HepG2 (cell line): ENCODE measurements at regions not wholly inside any gene's neighbourhood (a gene's known extent, or its start where the extent isn't known, plus 50 kb on each side); places are given as distances from the start of the nearest gene placed in this dataset.

Source experiments
- MTF1 ChIP-seq: sonication (generic); formaldehyde crosslinking; IDR thresholded peaks from 2 replicates; pipeline ENCODE4 v1.5.0; 2020; ENCODE audit warnings: missing genetic modification reagents
- MXI1 ChIP-seq: IDR thresholded peaks from 3 replicates; pipeline ENCODE4 v1.6.1; 2012; ENCODE audit warnings: low read depth, low read length, inconsistent platforms, borderline replicate concordance
- NFE2L2 ChIP-seq: fragments of 150-350 bp; IDR thresholded peaks from 2 replicates; pipeline ENCODE4 v1.6.1; 2014; ENCODE audit warnings: low read length
- NFKB2 ChIP-seq: sonication (generic); formaldehyde crosslinking; IDR thresholded peaks from 2 replicates; pipeline ENCODE4 v1.4.0; 2020; ENCODE audit warnings: missing genetic modification reagents, borderline replicate concordance
- PHF21A ChIP-seq: sonication (generic); formaldehyde crosslinking; IDR thresholded peaks from 2 replicates; pipeline ENCODE4 v1.5.0; 2020; ENCODE audit warnings: mild to moderate bottlenecking, missing genetic modification reagents
- POLR2A ChIP-seq, 2 experiments: IDR thresholded peaks; 2 replicates each; pipeline ENCODE4 v1.6.1; 2011; ENCODE audit warnings: low read depth in 2 of 2, low read length in 2 of 2, mild to moderate bottlenecking in 1 of 2, moderate library complexity in 1 of 2; ENCODE audit not compliant: insufficient read depth in 1 of 2
- PTBP1 ChIP-seq: fragments of 200-400 bp; formaldehyde crosslinking; IDR thresholded peaks from 2 replicates; pipeline ENCODE4 v1.6.1; 2018; ENCODE audit warnings: low read length, low read depth; ENCODE audit not compliant: poor library complexity, severe bottlenecking
- STAT5B ChIP-seq: sonication (generic); formaldehyde crosslinking; IDR thresholded peaks from 2 replicates; pipeline ENCODE4 v1.4.0; 2020; ENCODE audit warnings: missing genetic modification reagents
- SUZ12 ChIP-seq: fragments of 150-350 bp; IDR thresholded peaks from 2 replicates; pipeline ENCODE4 v1.6.1; 2014; ENCODE audit warnings: low read depth, low read length
- TF ChIP-seq, protein P1 (sequence below): sonication (generic); formaldehyde crosslinking; IDR thresholded peaks from 2 replicates; pipeline ENCODE4 v1.5.0; 2020; ENCODE audit warnings: mild to moderate bottlenecking, missing genetic modification reagents, moderate library complexity
- TF ChIP-seq, protein P2 (sequence below): sonication (generic); formaldehyde crosslinking; IDR thresholded peaks from 2 replicates; pipeline ENCODE4 v1.4.0; 2020; ENCODE audit warnings: missing genetic modification reagents
- TF ChIP-seq, protein P3 (sequence below): IDR thresholded peaks from 2 replicates; pipeline ENCODE4 v1.6.1; 2012; ENCODE audit warnings: inconsistent platforms

DNA sequence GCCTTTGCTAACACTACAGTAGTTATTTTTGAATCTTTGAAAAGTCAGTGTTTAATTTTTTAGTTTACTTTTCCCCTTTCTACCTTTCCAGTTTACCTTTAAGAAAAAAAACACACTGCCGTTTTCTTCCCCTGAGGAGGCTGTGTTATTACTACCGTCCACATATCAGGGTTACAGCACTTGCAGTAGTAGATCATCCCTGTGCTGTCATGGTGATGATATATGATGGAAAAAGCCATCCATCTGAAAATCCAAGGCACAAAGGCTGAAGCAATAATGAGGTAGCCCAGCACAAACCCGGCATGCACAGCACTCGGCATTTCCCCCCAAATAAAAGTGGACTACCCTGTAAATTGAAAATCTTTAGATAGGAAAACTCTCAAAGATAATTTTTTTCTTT, 258.7 kb downstream of the CXXC4 start:
- no peak for TF ChIP-seq MXI1
- TF ChIP-seq, protein P1, sequence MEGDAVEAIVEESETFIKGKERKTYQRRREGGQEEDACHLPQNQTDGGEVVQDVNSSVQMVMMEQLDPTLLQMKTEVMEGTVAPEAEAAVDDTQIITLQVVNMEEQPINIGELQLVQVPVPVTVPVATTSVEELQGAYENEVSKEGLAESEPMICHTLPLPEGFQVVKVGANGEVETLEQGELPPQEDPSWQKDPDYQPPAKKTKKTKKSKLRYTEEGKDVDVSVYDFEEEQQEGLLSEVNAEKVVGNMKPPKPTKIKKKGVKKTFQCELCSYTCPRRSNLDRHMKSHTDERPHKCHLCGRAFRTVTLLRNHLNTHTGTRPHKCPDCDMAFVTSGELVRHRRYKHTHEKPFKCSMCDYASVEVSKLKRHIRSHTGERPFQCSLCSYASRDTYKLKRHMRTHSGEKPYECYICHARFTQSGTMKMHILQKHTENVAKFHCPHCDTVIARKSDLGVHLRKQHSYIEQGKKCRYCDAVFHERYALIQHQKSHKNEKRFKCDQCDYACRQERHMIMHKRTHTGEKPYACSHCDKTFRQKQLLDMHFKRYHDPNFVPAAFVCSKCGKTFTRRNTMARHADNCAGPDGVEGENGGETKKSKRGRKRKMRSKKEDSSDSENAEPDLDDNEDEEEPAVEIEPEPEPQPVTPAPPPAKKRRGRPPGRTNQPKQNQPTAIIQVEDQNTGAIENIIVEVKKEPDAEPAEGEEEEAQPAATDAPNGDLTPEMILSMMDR (CRISPR knock-in tag): no peak
- TF ChIP-seq SUZ12: no peak
- TF ChIP-seq, protein P2, sequence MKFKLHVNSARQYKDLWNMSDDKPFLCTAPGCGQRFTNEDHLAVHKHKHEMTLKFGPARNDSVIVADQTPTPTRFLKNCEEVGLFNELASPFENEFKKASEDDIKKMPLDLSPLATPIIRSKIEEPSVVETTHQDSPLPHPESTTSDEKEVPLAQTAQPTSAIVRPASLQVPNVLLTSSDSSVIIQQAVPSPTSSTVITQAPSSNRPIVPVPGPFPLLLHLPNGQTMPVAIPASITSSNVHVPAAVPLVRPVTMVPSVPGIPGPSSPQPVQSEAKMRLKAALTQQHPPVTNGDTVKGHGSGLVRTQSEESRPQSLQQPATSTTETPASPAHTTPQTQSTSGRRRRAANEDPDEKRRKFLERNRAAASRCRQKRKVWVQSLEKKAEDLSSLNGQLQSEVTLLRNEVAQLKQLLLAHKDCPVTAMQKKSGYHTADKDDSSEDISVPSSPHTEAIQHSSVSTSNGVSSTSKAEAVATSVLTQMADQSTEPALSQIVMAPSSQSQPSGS (CRISPR knock-in tag): no peak
- no peak for TF ChIP-seq PHF21A (CRISPR knock-in tag)
- no peak for TF ChIP-seq STAT5B (CRISPR knock-in tag)
- TF ChIP-seq NFE2L2: no peak
- no peak for TF ChIP-seq NFKB2
- TF ChIP-seq MTF1 (CRISPR knock-in tag): no peak
- TF ChIP-seq, protein P3, sequence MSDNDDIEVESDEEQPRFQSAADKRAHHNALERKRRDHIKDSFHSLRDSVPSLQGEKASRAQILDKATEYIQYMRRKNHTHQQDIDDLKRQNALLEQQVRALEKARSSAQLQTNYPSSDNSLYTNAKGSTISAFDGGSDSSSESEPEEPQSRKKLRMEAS: no peak
- TF ChIP-seq POLR2A (IDR thresholded peaks at IDR 0.05; ENCODE audit: insufficient read depth in 1 of 2, low read depth in 2 of 2, low read length in 2 of 2): no peak
- TF ChIP-seq PTBP1: no peak
